SU-DHL-6 (cell line): ENCODE measurements at regions not wholly inside any gene's neighbourhood (a gene's known extent, or its start where the extent isn't known, plus 50 kb on each side); places are given as distances from the start of the nearest gene placed in this dataset.

Source experiments
- EZH2phosphoT487 ChIP-seq: fragments of 200-600 bp; sonication (generic), shearing (Covaris generic); conservative IDR thresholded peaks from 2 replicates; pipeline ENCODE4 v1.6.1; 2018; ENCODE audit warnings: mild to moderate bottlenecking, antibody characterized with exemption, low read length, moderate library complexity, mixed read lengths
- TF ChIP-seq, protein P1 (sequence below): fragments of 200-600 bp; sonication (generic); IDR thresholded peaks from one replicate; pipeline ENCODE4 v1.5.1; 2017; ENCODE audit warnings: antibody characterized with exemption, mild to moderate bottlenecking, low read length, moderate library complexity; ENCODE audit not compliant: insufficient read depth, poor library complexity, severe bottlenecking

DNA sequence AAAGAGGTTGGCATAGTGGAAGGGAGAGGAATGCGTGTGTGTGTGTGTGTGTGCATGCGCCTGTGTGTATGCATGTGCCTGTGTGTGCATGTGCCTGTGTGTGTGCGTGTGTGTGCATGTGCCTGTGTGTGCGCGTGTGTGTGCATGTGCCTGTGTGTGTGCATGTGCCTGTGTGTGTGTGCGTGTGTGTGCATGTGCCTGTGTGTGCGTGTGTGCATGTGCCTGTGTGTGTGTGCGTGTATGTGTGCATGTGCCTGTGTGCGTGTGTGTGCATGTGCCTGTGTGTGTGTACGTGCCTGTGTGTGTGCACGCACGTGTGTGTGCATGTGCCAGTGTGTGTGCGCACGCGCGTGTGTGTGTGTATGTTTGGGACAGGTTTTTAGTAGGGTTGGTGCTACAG lies 205.1 kb downstream of the MEMO1 start:
- TF ChIP-seq, protein P1, sequence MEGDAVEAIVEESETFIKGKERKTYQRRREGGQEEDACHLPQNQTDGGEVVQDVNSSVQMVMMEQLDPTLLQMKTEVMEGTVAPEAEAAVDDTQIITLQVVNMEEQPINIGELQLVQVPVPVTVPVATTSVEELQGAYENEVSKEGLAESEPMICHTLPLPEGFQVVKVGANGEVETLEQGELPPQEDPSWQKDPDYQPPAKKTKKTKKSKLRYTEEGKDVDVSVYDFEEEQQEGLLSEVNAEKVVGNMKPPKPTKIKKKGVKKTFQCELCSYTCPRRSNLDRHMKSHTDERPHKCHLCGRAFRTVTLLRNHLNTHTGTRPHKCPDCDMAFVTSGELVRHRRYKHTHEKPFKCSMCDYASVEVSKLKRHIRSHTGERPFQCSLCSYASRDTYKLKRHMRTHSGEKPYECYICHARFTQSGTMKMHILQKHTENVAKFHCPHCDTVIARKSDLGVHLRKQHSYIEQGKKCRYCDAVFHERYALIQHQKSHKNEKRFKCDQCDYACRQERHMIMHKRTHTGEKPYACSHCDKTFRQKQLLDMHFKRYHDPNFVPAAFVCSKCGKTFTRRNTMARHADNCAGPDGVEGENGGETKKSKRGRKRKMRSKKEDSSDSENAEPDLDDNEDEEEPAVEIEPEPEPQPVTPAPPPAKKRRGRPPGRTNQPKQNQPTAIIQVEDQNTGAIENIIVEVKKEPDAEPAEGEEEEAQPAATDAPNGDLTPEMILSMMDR, result no peak
- TF ChIP-seq EZH2phosphoT487, result no peak
